ENCODE measurements at regions not wholly inside any gene's neighbourhood (a gene's known extent, or its start where the extent isn't known, plus 50 kb on each side); places are given as distances from the start of the nearest gene placed in this dataset.

- peak; percentile 65 for FAIRE-seq
- 75% methylated on average over 4 of the region's 4 CpGs for WGBS (ENCODE audit: insufficient coverage, insufficient replicate concordance, low lambda C conversion rate, missing lambda C conversion rate)
- CTCF ChIA-PET, result interaction anchor here (1.9 kb wide), 1 partner anchor 18 kb away, joined by 6 read pairs; no protein-coding TSS in a partner anchor
- ATAC-seq, result peak; percentile 87
- RAD21 ChIA-PET (ENCODE audit: unreplicated experiment), result interaction anchor here (0.7 to 2.0 kb wide), 7 partner anchors 16 to 131 kb away, joined by 3 to 11 read pairs (median 4); partner anchors contain the start of gene SEMA6A
- no peak overlapping the region for H3K4me3 ChIP-seq
- peak overlapping the region; percentile 13; the same call in 1 of the 2 replicates for H3K4me2 ChIP-seq (ENCODE audit: control insufficient read depth, insufficient read depth)
- no peak overlapping the region for H3K9ac ChIP-seq (ENCODE audit: control insufficient read depth, insufficient read depth, low read length)
- H4K20me1 ChIP-seq (ENCODE audit: control insufficient read depth, insufficient read depth), result no peaks in the 10 kb centered on the region
- H3K9me3 ChIP-seq (replicated peaks; ENCODE audit: control insufficient read depth, insufficient read depth, low read length), result no peaks in the 10 kb centered on the region; the same call in 2 of the 3 replicates
- H3K27ac ChIP-seq (ENCODE audit: control insufficient read depth, insufficient read depth), result no peak overlapping the region
- DNase-seq (ENCODE audit: low read depth, low spot score), result no peak
- SMC1A ChIA-PET (ENCODE audit: uncharacterized antibody, unreplicated experiment), result interaction anchor here (0.9 to 1.6 kb wide), 11 partner anchors 11 to 131 kb away, joined by 3 to 7 read pairs (median 4); no protein-coding TSS in a partner anchor
- peak overlapping the region; percentile 45; the same call in 1 of the 2 replicates for H2AFZ ChIP-seq (ENCODE audit: control insufficient read depth, low read depth, low read length)
- no peaks in the 10 kb centered on the region for H3K27me3 ChIP-seq (replicated peaks in 1 of 2; ENCODE audit: control insufficient read depth in 2 of 2, insufficient read depth in 2 of 2, low read length in 1 of 2)
- in situ Hi-C loops (cut with MboI) (no loop called here), intact Hi-C loops (cut with micrococcal nuclease; ENCODE audit: unreplicated experiment) (loop anchor here (5.0 kb wide), 1 partner anchor 56 kb away; no protein-coding TSS in a partner anchor)
- no TSS peak for BruUV-seq (replicated peaks)
- POLR2A ChIA-PET, result interaction anchor here (0.5 to 1.3 kb wide), 3 partner anchors 55 to 130 kb away, joined by 3 to 8 read pairs (median 3); no protein-coding TSS in a partner anchor
- H3K36me3 ChIP-seq (ENCODE audit: control insufficient read depth in 2 of 2, insufficient read depth in 2 of 2, low read length in 1 of 2), result no peaks in the 10 kb centered on the region
- peaks cover 3% of the 10 kb centered on the region; the same call in 1 of the 2 replicates for H3K4me1 ChIP-seq (ENCODE audit: control insufficient read depth, insufficient read depth, low read length)
- H3K79me2 ChIP-seq (ENCODE audit: control insufficient read depth, insufficient read depth, low read length), result no peaks in the 10 kb centered on the region
- TF ChIP-seq SMC3 (IDR thresholded peaks at IDR 0.05; ENCODE audit: borderline replicate concordance, low read length), result no peak
- TF ChIP-seq KDM1A (IDR thresholded peaks at IDR 0.05; ENCODE audit: borderline replicate concordance), result no peak
- TF ChIP-seq SKIL (IDR thresholded peaks at IDR 0.05; ENCODE audit: low read depth, poor library complexity, severe bottlenecking), result peak; percentile 22
- TF ChIP-seq RELA (IDR thresholded peaks at IDR 0.05; ENCODE audit: borderline replicate concordance, partially characterized antibody), result peak; percentile 51
- no peak for TF ChIP-seq CHD2 (IDR thresholded peaks at IDR 0.05; ENCODE audit: borderline replicate concordance, low read depth, low read length)
- TF ChIP-seq DPF2 (IDR thresholded peaks at IDR 0.05), result 0 out of 2 replicates have a peak, but pooled peaks have one; percentile 15
- peak; percentile 24; the same call in 1 of the 2 replicates for TF ChIP-seq MTA2 (IDR thresholded peaks at IDR 0.05; ENCODE audit: low read depth)
- no peak for TF ChIP-seq CEBPB (IDR thresholded peaks at IDR 0.05; ENCODE audit: borderline replicate concordance in 1 of 2, low read depth in 2 of 2, low read length in 2 of 2)
- TF ChIP-seq RELB (IDR thresholded peaks at IDR 0.05; ENCODE audit: low read depth), result peak; percentile 74
- no peak for TF ChIP-seq NFYA (IDR thresholded peaks at IDR 0.05; ENCODE audit: borderline replicate concordance, low read depth, low read length)
- no peak for TF ChIP-seq BCL3 (IDR thresholded peaks at IDR 0.05; ENCODE audit: borderline replicate concordance, insufficient read depth, low read depth, low read length, poor library complexity, severe bottlenecking)
- no peak for TF ChIP-seq HSF1 (IDR thresholded peaks at IDR 0.05; ENCODE audit: low read depth, low read length)
- no peak for TF ChIP-seq SP1 (IDR thresholded peaks at IDR 0.05; ENCODE audit: low read depth, low read length)
- TF ChIP-seq ELK1 (IDR thresholded peaks at IDR 0.05; ENCODE audit: low read depth, low read length), result no peak
These were observed 58.3 kb upstream of the SEMA6A start for GRCh38 chr5:116632890-116633289.

Data from GM12878 (cell line).